ENCODE measurements at regions not wholly inside any gene's neighbourhood (a gene's known extent, or its start where the extent isn't known, plus 50 kb on each side); places are given as distances from the start of the nearest gene placed in this dataset.

- TF ChIP-seq EED (CRISPR knock-in tag; IDR thresholded peaks at IDR 0.05) (no peak), RNF219 (CRISPR knock-in tag; IDR thresholded peaks at IDR 0.05) (no peak), MXD1 (CRISPR knock-in tag; IDR thresholded peaks at IDR 0.05) (no peak), RCOR2 (CRISPR knock-in tag; IDR thresholded peaks at IDR 0.05) (no peak)
These were observed 75.4 kb downstream of the AASDHPPT start for GRCh38 chr11:106152824-106153223.
